Mammary epithelial cell (primary cell): ENCODE measurements at regions not wholly inside any gene's neighbourhood (a gene's known extent, or its start where the extent isn't known, plus 50 kb on each side); places are given as distances from the start of the nearest gene placed in this dataset.

Experiments
- CTCF ChIP-seq, 2 donors: IDR thresholded peaks in 1 of 2; conservative IDR thresholded peaks in 1 of 2; 2 replicates each; pipeline ENCODE4 v1.5.1; 2011 to 2012; ENCODE audit warnings: inconsistent platforms in 2 of 2, low read length in 2 of 2, mild to moderate bottlenecking in 2 of 2, control low read depth in 1 of 2, low read depth in 1 of 2; ENCODE audit not compliant: insufficient read depth in 1 of 2; ENCODE audit errors: extremely low read depth in 1 of 2
- EZH2 ChIP-seq: IDR thresholded peaks from 2 replicates; pipeline ENCODE4 v1.6.1; 2012; ENCODE audit warnings: low read length, inconsistent platforms, borderline replicate concordance

DNA sequence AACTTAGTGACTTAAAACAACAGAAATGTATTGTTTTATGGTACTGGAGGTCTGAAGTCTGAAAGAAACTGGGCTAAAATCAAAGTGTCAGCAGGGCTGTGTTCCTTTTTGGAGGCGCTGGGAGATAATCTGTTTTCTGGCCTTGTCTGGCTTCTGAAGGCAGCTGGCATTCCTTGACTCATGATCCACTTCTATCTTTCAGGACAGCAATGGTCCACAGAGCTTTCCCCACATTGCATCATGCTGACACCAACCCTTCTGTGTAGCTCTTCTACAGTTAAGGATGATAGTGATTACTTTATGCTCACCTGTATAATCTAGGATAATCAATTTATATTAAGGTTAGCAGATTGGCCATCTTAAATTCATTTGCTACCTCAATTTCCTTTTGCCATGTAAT lies 392.1 kb downstream of the TDRD15 start:
- no peak for TF ChIP-seq EZH2
- no peak for TF ChIP-seq CTCF (conservative IDR thresholded peaks at IDR 0.05 in 1 of 2, IDR thresholded peaks at IDR 0.05 in 1 of 2; ENCODE audit: extremely low read depth in 1 of 2, insufficient read depth in 1 of 2, low read depth in 1 of 2, low read length in 2 of 2)
